ENCODE measurements at regions not wholly inside any gene's neighbourhood (a gene's known extent, or its start where the extent isn't known, plus 50 kb on each side); places are given as distances from the start of the nearest gene placed in this dataset.

GRCh38 chr20:55166063-55166462, 690.7 kb downstream of the DOK5 start:
- TF ChIP-seq CTCF (conservative IDR thresholded peaks at IDR 0.05; ENCODE audit: low read depth, low read length) (no peak), EZH2 (IDR thresholded peaks at IDR 0.05; ENCODE audit: borderline replicate concordance, low read depth, low read length, poor library complexity, severe bottlenecking) (no peak)
